GM12878 (cell line): ENCODE measurements at regions not wholly inside any gene's neighbourhood (a gene's known extent, or its start where the extent isn't known, plus 50 kb on each side); places are given as distances from the start of the nearest gene placed in this dataset.

Experiments used
- CBX5 ChIP-seq: sonication (generic); IDR thresholded peaks from 2 replicates; pipeline ENCODE4 v1.6.1; 2016; ENCODE audit warnings: low read depth, moderate library complexity, mild to moderate bottlenecking, inconsistent platforms
- DPF2 ChIP-seq: fragments of 450-650 bp; IDR thresholded peaks from 2 replicates; pipeline ENCODE4 v1.6.1; 2017; ENCODE audit warnings: mild to moderate bottlenecking
- E2F8 ChIP-seq: fragments of 450-650 bp; IDR thresholded peaks from 2 replicates; pipeline ENCODE4 v1.6.1; 2018; ENCODE audit warnings: mild to moderate bottlenecking, low read depth, moderate library complexity; ENCODE audit not compliant: partially characterized antibody
- EZH2 ChIP-seq: IDR thresholded peaks from 2 replicates; pipeline ENCODE4 v1.6.1; 2012; ENCODE audit warnings: low read depth, mild to moderate bottlenecking, control low read depth, inconsistent platforms, low read length, borderline replicate concordance; ENCODE audit not compliant: control insufficient read depth
- PBX3 ChIP-seq: IDR thresholded peaks from 2 replicates; pipeline ENCODE4 v1.6.1; 2011; ENCODE audit warnings: mild to moderate bottlenecking, low read depth, low read length, moderate library complexity; ENCODE audit not compliant: insufficient replicate concordance
- TBL1XR1 ChIP-seq: IDR thresholded peaks from 2 replicates; pipeline ENCODE4 v1.6.1; 2012; ENCODE audit warnings: low read depth, low read length, improper control_type of control experiment
- TF ChIP-seq, protein P1 (sequence below): fragments of 450-650 bp; IDR thresholded peaks from 2 replicates; pipeline ENCODE4 v1.6.1; 2016; ENCODE audit warnings: mild to moderate bottlenecking

DNA sequence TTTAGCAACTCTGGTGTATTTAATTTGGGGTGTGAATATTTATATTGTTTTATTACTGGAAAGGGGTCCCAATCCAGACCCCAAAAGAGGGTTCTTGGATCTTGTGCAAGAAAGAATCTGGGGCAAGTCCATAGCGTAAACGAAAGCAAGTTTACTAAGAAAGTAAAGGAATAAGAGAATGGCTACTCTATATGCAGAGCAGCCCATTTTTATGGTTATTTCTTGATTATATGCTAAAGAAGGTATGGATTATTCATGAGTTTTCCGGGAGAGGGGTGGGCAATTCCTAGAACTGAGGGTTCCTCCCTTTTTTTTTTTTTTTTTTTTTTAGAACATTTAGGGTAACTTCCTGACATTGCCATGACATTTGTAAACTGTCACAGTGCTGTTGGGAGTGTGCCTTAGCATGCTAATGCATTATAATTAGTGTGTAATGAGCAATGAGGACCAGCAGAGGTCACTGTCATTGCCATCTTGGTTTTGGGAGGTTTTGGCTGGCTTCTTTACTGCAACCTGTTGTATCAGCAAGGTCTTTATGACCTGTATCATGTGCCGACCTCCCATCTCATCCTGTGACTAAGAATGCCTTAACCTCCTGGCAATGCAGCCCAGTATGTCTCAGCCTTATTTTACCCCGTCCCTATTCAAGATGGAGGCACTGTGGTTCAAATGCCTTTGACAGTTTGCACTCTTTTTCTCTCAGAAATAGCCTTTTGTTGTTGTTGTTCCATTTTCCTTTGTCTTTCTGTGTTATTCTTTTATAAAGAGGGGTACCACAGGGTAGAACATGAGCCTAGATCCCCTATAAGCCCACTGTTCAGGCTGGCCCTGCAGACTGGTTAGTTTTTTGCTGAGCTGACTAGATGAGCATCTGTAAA is 75.5 kb upstream of the DCD start (continued):
- no peak for TF ChIP-seq E2F8
- TF ChIP-seq, protein P1, sequence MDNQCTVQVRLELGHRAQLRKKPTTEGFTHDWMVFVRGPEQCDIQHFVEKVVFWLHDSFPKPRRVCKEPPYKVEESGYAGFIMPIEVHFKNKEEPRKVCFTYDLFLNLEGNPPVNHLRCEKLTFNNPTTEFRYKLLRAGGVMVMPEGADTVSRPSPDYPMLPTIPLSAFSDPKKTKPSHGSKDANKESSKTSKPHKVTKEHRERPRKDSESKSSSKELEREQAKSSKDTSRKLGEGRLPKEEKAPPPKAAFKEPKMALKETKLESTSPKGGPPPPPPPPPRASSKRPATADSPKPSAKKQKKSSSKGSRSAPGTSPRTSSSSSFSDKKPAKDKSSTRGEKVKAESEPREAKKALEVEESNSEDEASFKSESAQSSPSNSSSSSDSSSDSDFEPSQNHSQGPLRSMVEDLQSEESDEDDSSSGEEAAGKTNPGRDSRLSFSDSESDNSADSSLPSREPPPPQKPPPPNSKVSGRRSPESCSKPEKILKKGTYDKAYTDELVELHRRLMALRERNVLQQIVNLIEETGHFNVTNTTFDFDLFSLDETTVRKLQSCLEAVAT: no peak
- TF ChIP-seq CBX5: no peak
- TF ChIP-seq PBX3: no peak
- TF ChIP-seq DPF2: no peak
- no peak for TF ChIP-seq TBL1XR1
- TF ChIP-seq EZH2: no peak
